ENCODE measurements at regions not wholly inside any gene's neighbourhood (a gene's known extent, or its start where the extent isn't known, plus 50 kb on each side); places are given as distances from the start of the nearest gene placed in this dataset.

DNA sequence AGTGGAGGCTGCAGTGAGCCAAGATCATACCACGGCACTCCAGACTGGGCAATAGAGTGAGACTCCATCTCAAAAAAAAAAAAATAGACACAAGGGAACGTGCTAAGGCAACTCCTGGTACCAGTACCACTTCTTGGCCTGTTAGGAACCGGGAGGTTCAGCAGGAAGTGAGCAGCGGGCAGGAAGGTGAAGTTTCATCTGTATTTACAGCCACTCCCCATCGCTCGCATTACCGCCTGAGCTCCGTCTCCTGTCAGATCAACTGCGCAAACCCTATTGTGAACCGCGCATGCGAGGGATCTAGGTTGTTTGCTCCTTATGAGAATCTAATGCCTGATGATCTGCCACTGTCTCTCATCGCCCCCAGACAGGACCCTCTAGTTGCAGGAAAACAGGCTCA lies 69.9 kb upstream of the FOXK1 start:
- H3K36me3 ChIP-seq (ENCODE audit: insufficient read depth), result no peaks in the 10 kb centered on the region
- no peak overlapping the region for H3K27ac Mint-ChIP-seq
- H3K79me2 ChIP-seq (replicated peaks; ENCODE audit: insufficient read depth), result no peaks in the 10 kb centered on the region
- ATAC-seq, result no peak
- H3K9me2 ChIP-seq (ENCODE audit: insufficient read depth), result no peaks in the 10 kb centered on the region
- H3K4me1 Mint-ChIP-seq, result peaks cover 14% of the 10 kb centered on the region
- H3F3A ChIP-seq (replicated peaks; ENCODE audit: low read depth), result peaks cover 4% of the 10 kb centered on the region; the same call in 1 of the 2 replicates
- no peak overlapping the region for H3K27ac ChIP-seq (ENCODE audit: low read depth)
- peaks cover 50% of the 10 kb centered on the region; the same call in 2 of the 3 replicates for H3K9me3 Mint-ChIP-seq
- H3K4me3 Mint-ChIP-seq, result no peak overlapping the region
- no peak overlapping the region for H3K4me2 ChIP-seq
- H3K27me3 ChIP-seq (ENCODE audit: insufficient read depth), result no peaks in the 10 kb centered on the region
- TF ChIP-seq STAT1 (IDR thresholded peaks at IDR 0.05; ENCODE audit: unreplicated experiment) (no peak), REST (IDR thresholded peaks at IDR 0.05; ENCODE audit: unreplicated experiment) (no peak), NANOG (IDR thresholded peaks at IDR 0.05; ENCODE audit: borderline replicate concordance) (no peak), ETS1 (IDR thresholded peaks at IDR 0.05) (no peak), EZH2 (IDR thresholded peaks at IDR 0.05; ENCODE audit: low read depth, unreplicated experiment) (no peak), ZNF114 (CRISPR knock-in tag; IDR thresholded peaks at IDR 0.05) (no peak), CREB1 (CRISPR knock-in tag; IDR thresholded peaks at IDR 0.05; ENCODE audit: low read depth) (no peak), EZH2phosphoT487 (IDR thresholded peaks at IDR 0.05; ENCODE audit: unreplicated experiment) (no peak), JUNB (IDR thresholded peaks at IDR 0.05; ENCODE audit: unreplicated experiment) (no peak), POLR2AphosphoS5 (IDR thresholded peaks at IDR 0.05; ENCODE audit: low read depth) (no peak), ZNF331 (CRISPR knock-in tag; IDR thresholded peaks at IDR 0.05; ENCODE audit: low read depth) (no peak)
- TF ChIP-seq, protein P1, sequence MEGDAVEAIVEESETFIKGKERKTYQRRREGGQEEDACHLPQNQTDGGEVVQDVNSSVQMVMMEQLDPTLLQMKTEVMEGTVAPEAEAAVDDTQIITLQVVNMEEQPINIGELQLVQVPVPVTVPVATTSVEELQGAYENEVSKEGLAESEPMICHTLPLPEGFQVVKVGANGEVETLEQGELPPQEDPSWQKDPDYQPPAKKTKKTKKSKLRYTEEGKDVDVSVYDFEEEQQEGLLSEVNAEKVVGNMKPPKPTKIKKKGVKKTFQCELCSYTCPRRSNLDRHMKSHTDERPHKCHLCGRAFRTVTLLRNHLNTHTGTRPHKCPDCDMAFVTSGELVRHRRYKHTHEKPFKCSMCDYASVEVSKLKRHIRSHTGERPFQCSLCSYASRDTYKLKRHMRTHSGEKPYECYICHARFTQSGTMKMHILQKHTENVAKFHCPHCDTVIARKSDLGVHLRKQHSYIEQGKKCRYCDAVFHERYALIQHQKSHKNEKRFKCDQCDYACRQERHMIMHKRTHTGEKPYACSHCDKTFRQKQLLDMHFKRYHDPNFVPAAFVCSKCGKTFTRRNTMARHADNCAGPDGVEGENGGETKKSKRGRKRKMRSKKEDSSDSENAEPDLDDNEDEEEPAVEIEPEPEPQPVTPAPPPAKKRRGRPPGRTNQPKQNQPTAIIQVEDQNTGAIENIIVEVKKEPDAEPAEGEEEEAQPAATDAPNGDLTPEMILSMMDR (conservative IDR thresholded peaks at IDR 0.05; ENCODE audit: low read depth in 2 of 2), result no peak
- TF ChIP-seq, protein P2, sequence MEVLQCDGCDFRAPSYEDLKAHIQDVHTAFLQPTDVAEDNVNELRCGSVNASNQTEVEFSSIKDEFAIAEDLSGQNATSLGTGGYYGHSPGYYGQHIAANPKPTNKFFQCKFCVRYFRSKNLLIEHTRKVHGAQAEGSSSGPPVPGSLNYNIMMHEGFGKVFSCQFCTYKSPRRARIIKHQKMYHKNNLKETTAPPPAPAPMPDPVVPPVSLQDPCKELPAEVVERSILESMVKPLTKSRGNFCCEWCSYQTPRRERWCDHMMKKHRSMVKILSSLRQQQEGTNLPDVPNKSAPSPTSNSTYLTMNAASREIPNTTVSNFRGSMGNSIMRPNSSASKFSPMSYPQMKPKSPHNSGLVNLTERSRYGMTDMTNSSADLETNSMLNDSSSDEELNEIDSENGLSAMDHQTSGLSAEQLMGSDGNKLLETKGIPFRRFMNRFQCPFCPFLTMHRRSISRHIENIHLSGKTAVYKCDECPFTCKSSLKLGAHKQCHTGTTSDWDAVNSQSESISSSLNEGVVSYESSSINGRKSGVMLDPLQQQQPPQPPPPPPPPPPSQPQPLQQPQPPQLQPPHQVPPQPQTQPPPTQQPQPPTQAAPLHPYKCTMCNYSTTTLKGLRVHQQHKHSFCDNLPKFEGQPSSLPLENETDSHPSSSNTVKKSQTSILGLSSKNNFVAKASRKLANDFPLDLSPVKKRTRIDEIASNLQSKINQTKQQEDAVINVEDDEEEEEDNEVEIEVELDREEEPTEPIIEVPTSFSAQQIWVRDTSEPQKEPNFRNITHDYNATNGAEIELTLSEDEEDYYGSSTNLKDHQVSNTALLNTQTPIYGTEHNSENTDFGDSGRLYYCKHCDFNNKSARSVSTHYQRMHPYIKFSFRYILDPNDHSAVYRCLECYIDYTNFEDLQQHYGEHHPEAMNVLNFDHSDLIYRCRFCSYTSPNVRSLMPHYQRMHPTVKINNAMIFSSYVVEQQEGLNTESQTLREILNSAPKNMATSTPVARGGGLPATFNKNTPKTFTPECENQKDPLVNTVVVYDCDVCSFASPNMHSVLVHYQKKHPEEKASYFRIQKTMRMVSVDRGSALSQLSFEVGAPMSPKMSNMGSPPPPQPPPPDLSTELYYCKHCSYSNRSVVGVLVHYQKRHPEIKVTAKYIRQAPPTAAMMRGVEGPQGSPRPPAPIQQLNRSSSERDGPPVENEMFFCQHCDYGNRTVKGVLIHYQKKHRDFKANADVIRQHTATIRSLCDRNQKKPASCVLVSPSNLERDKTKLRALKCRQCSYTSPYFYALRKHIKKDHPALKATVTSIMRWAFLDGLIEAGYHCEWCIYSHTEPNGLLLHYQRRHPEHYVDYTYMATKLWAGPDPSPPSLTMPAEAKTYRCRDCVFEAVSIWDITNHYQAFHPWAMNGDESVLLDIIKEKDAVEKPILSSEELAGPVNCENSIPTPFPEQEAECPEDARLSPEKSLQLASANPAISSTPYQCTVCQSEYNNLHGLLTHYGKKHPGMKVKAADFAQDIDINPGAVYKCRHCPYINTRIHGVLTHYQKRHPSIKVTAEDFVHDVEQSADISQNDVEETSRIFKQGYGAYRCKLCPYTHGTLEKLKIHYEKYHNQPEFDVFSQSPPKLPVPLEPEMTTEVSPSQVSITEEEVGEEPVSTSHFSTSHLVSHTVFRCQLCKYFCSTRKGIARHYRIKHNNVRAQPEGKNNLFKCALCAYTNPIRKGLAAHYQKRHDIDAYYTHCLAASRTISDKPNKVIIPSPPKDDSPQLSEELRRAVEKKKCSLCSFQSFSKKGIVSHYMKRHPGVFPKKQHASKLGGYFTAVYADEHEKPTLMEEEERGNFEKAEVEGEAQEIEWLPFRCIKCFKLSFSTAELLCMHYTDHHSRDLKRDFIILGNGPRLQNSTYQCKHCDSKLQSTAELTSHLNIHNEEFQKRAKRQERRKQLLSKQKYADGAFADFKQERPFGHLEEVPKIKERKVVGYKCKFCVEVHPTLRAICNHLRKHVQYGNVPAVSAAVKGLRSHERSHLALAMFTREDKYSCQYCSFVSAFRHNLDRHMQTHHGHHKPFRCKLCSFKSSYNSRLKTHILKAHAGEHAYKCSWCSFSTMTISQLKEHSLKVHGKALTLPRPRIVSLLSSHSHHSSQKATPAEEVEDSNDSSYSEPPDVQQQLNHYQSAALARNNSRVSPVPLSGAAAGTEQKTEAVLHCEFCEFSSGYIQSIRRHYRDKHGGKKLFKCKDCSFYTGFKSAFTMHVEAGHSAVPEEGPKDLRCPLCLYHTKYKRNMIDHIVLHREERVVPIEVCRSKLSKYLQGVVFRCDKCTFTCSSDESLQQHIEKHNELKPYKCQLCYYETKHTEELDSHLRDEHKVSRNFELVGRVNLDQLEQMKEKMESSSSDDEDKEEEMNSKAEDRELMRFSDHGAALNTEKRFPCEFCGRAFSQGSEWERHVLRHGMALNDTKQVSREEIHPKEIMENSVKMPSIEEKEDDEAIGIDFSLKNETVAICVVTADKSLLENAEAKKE (CRISPR knock-in tag; IDR thresholded peaks at IDR 0.05), result no peak
- H4K20me1 ChIP-seq (replicated peaks; ENCODE audit: insufficient read depth), result no peaks in the 10 kb centered on the region
- H3K36me3 Mint-ChIP-seq (ENCODE audit: low read depth), result peaks cover 4% of the 10 kb centered on the region; the same call in 2 of the 3 replicates
- H3K27me3 Mint-ChIP-seq (ENCODE audit: insufficient read depth, low read depth, poor library complexity), result peaks cover 15% of the 10 kb centered on the region
- H3K4me3 ChIP-seq, result no peak overlapping the region
- no peak overlapping the region for H2AFZ ChIP-seq
- no peak for DNase-seq (ENCODE audit: low spot score)
- H3K4me1 ChIP-seq (ENCODE audit: insufficient read depth), result peaks cover 17% of the 10 kb centered on the region
